Keratinocyte (primary cell): ENCODE measurements at regions not wholly inside any gene's neighbourhood (a gene's known extent, or its start where the extent isn't known, plus 50 kb on each side); places are given as distances from the start of the nearest gene placed in this dataset.
"Not testable (repeated sequence)": the region's sequence is repeated elsewhere in the genome, so short reads cannot be mapped to it uniquely, and the experiment has no call there.

Experiments
- DNase-seq: peaks from one replicate; pipeline ENCODE4 v3.0.0-alpha.2; 2011; ENCODE audit warnings: low read depth, missing footprints, low spot score
- FAIRE-seq: peaks from 2 replicates; lab custom pipeline; 2011; peaks lifted over from hg19 to GRCh38; lab: Jason Lieb, UNC
- H2AFZ ChIP-seq: 2 replicates; pipeline ENCODE4 v1.6.0; 2012; ENCODE audit warnings: low read length, control low read depth, inconsistent platforms; ENCODE audit not compliant: control insufficient read depth
- H3K27ac ChIP-seq: 2 replicates; pipeline ENCODE4 v1.5.1; 2011; ENCODE audit warnings: low read length; ENCODE audit not compliant: control insufficient read depth, insufficient read depth
- H3K27me3 ChIP-seq: 3 replicates; pipeline ENCODE4 v1.6.0; 2011; ENCODE audit warnings: low read length; ENCODE audit not compliant: control insufficient read depth, insufficient read depth; ENCODE audit errors: extremely low read depth
- H3K36me3 ChIP-seq, 2 experiments: 2 replicates in 1 of 2; 3 replicates in 1 of 2; pipeline ENCODE4 v1.5.1; 2011; ENCODE audit warnings: low read length in 2 of 2, mild to moderate bottlenecking in 1 of 2; ENCODE audit not compliant: control insufficient read depth in 2 of 2, insufficient read depth in 2 of 2; ENCODE audit errors: extremely low read depth in 1 of 2
- H3K4me1 ChIP-seq: 3 replicates; pipeline ENCODE4 v1.5.1; 2011; ENCODE audit warnings: low read length; ENCODE audit not compliant: control insufficient read depth, insufficient read depth; ENCODE audit errors: extremely low read depth
- H3K4me2 ChIP-seq: 3 replicates; pipeline ENCODE4 v1.6.0; 2011; ENCODE audit warnings: low read depth, low read length; ENCODE audit not compliant: control insufficient read depth, insufficient read depth; ENCODE audit errors: extremely low read depth
- H3K4me3 ChIP-seq, 3 experiments: fragments of 200-600 bp in 1 of 3; sonication (generic) in 1 of 3; 2 replicates in 2 of 3; 3 replicates in 1 of 3; pipeline ENCODE4 v1.5.1; 2011 to 2016; ENCODE audit warnings: low read length in 3 of 3, mild to moderate bottlenecking in 3 of 3, control low read depth in 2 of 3, inconsistent platforms in 1 of 3, low read depth in 1 of 3, mixed read lengths in 1 of 3, mixed run types in 1 of 3, moderate library complexity in 1 of 3; ENCODE audit not compliant: control insufficient read depth in 2 of 3, insufficient read depth in 2 of 3; ENCODE audit errors: extremely low read depth in 1 of 3
- H3K79me2 ChIP-seq: 2 replicates; pipeline ENCODE4 v1.6.0; 2012; ENCODE audit warnings: low read length; ENCODE audit not compliant: control insufficient read depth, insufficient read depth
- H3K9ac ChIP-seq: 3 replicates; pipeline ENCODE4 v1.6.0; 2011; ENCODE audit warnings: low read length; ENCODE audit not compliant: control insufficient read depth, insufficient read depth; ENCODE audit errors: extremely low read depth
- H3K9me1 ChIP-seq: 3 replicates; pipeline ENCODE4 v1.6.0; 2011; ENCODE audit warnings: low read length; ENCODE audit not compliant: control insufficient read depth, insufficient read depth; ENCODE audit errors: extremely low read depth
- H3K9me3 ChIP-seq: 2 replicates; pipeline ENCODE4 v1.5.1; 2012; ENCODE audit warnings: low read depth, low read length; ENCODE audit not compliant: control insufficient read depth
- H4K20me1 ChIP-seq: 3 replicates; pipeline ENCODE4 v1.6.0; 2011; ENCODE audit warnings: low read length; ENCODE audit not compliant: control insufficient read depth, insufficient read depth; ENCODE audit errors: extremely low read depth
- EZH2 ChIP-seq: IDR thresholded peaks from one replicate; pipeline ENCODE4 v1.6.1; 2012; ENCODE audit warnings: inconsistent platforms, mild to moderate bottlenecking, low read length, moderate library complexity
- dilution Hi-C: fragments of 300-500 bp; cut with MboI; formaldehyde crosslinking; loops from one replicate; pipeline ENCODE4 v1.7.0; 2020; ENCODE audit warnings: low sequenced_read_pairs; ENCODE audit not compliant: extremely low pct_ligation_motif_present
- TF ChIP-seq, protein P1 (sequence below), 3 experiments: IDR thresholded peaks in 1 of 3; conservative IDR thresholded peaks in 1 of 3; optimal IDR thresholded peaks in 1 of 3; 2 replicates in 2 of 3; 3 replicates in 1 of 3; pipeline versions ENCODE3 to v1.5.1; 2011; ENCODE audit warnings: low read length in 3 of 3, mild to moderate bottlenecking in 3 of 3, moderate library complexity in 2 of 3, control low read depth in 1 of 3, inconsistent platforms in 1 of 3; ENCODE audit not compliant: insufficient read depth in 2 of 3; ENCODE audit errors: extremely low read depth in 1 of 3

DNA sequence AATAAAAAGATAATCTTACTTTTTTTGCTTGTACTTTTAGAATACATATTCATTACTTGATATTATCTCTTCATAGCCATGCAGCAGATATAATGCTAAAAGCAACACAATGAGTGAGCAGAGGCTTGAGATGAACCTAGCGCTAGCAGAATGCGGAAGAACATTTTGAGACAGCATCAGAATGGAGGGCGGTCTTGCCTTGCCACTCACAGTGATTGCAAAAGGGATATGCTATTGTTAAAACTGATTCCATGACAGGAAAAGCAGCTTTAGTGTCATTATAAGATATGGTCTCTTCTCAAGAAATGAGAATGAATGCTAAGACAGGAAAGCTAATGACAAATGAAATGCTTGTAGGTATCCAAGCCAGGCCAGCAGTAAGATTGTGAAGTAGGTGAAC, 200.0 kb upstream of the GJE1 start:
- H4K20me1 ChIP-seq, result no peaks in the 10 kb centered on the region
- H3K9me1 ChIP-seq, result no peaks in the 10 kb centered on the region
- no peaks in the 10 kb centered on the region for H3K4me1 ChIP-seq
- H2AFZ ChIP-seq, result no peak overlapping the region
- H3K27me3 ChIP-seq, result no peaks in the 10 kb centered on the region
- no peak overlapping the region for H3K9ac ChIP-seq
- dilution Hi-C loops, result no loop called here
- TF ChIP-seq, protein P1, sequence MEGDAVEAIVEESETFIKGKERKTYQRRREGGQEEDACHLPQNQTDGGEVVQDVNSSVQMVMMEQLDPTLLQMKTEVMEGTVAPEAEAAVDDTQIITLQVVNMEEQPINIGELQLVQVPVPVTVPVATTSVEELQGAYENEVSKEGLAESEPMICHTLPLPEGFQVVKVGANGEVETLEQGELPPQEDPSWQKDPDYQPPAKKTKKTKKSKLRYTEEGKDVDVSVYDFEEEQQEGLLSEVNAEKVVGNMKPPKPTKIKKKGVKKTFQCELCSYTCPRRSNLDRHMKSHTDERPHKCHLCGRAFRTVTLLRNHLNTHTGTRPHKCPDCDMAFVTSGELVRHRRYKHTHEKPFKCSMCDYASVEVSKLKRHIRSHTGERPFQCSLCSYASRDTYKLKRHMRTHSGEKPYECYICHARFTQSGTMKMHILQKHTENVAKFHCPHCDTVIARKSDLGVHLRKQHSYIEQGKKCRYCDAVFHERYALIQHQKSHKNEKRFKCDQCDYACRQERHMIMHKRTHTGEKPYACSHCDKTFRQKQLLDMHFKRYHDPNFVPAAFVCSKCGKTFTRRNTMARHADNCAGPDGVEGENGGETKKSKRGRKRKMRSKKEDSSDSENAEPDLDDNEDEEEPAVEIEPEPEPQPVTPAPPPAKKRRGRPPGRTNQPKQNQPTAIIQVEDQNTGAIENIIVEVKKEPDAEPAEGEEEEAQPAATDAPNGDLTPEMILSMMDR (optimal IDR thresholded peaks at IDR 0.05 in 1 of 3, IDR thresholded peaks at IDR 0.05 in 1 of 3, conservative IDR thresholded peaks at IDR 0.05 in 1 of 3; ENCODE audit: extremely low read depth in 1 of 3, insufficient read depth in 2 of 3, low read length in 3 of 3), result no peak
- TF ChIP-seq EZH2, result no peak
- no peak for DNase-seq
- H3K79me2 ChIP-seq, result no peaks in the 10 kb centered on the region
- H3K27ac ChIP-seq, result no peak overlapping the region
- no peaks in the 10 kb centered on the region for H3K36me3 ChIP-seq
- FAIRE-seq, result no peak
- no peaks in the 10 kb centered on the region for H3K9me3 ChIP-seq
- H3K4me3 ChIP-seq, result no peak overlapping the region
- H3K4me2 ChIP-seq, result no peak overlapping the region

DNA sequence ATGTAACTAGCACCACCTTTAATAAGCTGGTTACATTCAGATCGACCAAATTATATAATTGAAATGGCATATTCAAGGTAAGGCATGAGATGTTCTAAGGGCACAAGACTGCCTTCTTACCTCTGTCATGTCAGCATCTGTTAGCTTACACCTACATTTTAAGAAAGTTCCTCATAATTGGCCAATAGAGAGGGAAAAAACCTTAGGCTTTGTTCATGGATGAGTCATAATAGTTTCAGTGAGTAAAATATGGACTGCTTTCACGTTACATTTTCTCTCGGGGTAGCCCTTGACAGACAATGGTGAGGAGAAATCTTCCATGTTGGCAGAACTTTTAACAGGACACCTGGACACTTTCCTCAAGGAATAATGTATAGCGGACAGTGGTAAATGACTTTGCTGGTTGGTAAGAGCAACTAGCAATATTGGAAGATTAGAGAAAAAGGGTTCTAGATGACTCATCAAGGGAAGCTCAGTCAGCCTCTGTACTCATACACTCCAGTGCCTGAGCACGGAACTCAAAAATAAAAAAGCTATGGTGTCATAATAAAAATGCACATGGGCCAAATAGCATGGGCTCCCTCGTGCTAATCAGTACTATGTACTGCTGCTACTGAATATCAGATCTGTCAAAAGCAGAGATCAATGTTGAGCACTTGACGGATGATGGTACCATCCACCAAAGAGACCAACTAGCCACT, 206.4 kb upstream of the GJE1 start:
- H3K4me1 ChIP-seq, H3K9me1 ChIP-seq, DNase-seq, H3K9ac ChIP-seq, H2AFZ ChIP-seq, H3K79me2 ChIP-seq, H3K27ac ChIP-seq, dilution Hi-C loops, H4K20me1 ChIP-seq, FAIRE-seq, H3K4me3 ChIP-seq, H3K36me3 ChIP-seq, H3K9me3 ChIP-seq, H3K4me2 ChIP-seq, H3K27me3 ChIP-seq: not testable (repeated sequence)

DNA sequence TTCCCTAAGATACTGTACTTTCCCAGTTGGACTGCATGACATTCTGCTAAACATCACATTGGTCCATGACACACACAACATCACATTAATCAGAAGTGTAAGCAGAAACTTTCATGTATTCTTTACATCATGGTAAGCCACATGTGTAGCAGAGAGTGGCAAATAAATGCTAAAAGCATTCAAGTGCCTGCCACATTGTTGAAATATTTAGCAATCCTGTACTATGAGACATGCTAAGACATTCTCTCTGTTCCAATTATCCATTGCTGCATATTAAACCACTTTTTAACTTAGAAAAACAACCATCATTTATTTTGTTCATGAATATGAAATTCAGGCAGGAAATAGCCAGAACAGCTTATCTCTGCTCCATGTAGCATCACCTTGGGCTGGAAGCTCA, 207.7 kb upstream of the GJE1 start:
- dilution Hi-C loops, result no loop called here
- Histone ChIP-seq H3K9me3 (no peaks in the 10 kb centered on the region), H3K27me3 (no peaks in the 10 kb centered on the region), H3K9me1 (no peaks in the 10 kb centered on the region), H3K4me1 (no peaks in the 10 kb centered on the region), H4K20me1 (no peaks in the 10 kb centered on the region), H3K27ac (no peak overlapping the region), H3K9ac (no peak overlapping the region), H3K79me2 (no peaks in the 10 kb centered on the region), H3K4me3 (no peak overlapping the region), H3K36me3 (no peaks in the 10 kb centered on the region), H2AFZ (no peak overlapping the region), H3K4me2 (no peak overlapping the region)
- DNase-seq (no peak), FAIRE-seq (no peak)
- no peak for TF ChIP-seq EZH2
- TF ChIP-seq, protein P1 (optimal IDR thresholded peaks at IDR 0.05 in 1 of 3, IDR thresholded peaks at IDR 0.05 in 1 of 3, conservative IDR thresholded peaks at IDR 0.05 in 1 of 3; ENCODE audit: extremely low read depth in 1 of 3, insufficient read depth in 2 of 3, low read length in 3 of 3), result no peak
